ENCODE measurements at regions not wholly inside any gene's neighbourhood (a gene's known extent, or its start where the extent isn't known, plus 50 kb on each side); places are given as distances from the start of the nearest gene placed in this dataset.

DNA sequence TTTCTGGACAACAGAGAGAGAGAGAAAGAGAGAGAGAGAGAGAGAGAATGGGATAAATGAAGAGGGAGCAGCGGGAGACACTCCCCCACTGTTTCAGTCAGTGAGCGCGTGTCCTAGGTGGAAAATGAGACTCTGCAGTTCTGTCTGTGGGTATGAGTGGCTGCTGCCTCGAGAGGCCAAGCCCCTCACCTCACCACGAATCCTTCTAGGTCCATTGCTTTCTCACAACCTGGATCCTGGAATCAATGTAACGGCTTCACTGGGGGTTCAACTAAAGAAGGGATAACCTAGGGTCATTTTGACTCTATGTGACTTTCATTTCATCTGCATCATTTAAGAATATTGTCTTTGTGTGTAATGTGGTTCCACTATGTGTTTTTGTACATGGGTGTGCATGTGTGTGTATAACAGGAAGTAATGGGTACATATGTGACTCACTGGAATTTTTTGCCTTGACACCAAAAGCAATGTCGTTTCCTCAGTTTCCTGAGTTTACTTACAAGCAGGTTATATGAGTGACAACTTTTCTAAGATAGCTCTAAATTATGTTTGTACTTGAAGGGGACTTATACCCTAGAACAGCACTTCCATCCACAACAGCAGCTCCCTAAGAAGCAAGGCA, 221.4 kb upstream of the TRIB2 start:
- Histone ChIP-seq H3K79me2 (ENCODE audit: low read length) (no peaks in the 10 kb centered on the region), H4K20me1 (ENCODE audit: insufficient read depth, low read length) (no peaks in the 10 kb centered on the region), H2AFZ (ENCODE audit: low read depth, low read length) (no peak overlapping the region), H3K36me3 (replicated peaks; ENCODE audit: low read depth, low read length) (no peaks in the 10 kb centered on the region), H3K4me2 (ENCODE audit: low read length) (no peak overlapping the region), H3K9me3 (ENCODE audit: insufficient read depth, low read length) (no peaks in the 10 kb centered on the region), H3K27me3 (ENCODE audit: low read depth, low read length) (peaks cover 6% of the 10 kb centered on the region; the same call in 1 of the 2 replicates), H3K9ac (ENCODE audit: low read length) (no peak overlapping the region), H3K4me3 (ENCODE audit: low read length) (no peak overlapping the region), H3K27ac (ENCODE audit: low read length) (no peak overlapping the region), H3K4me1 (ENCODE audit: low read length) (no peaks in the 10 kb centered on the region; the same call in 1 of the 2 replicates)
- no peak for TF ChIP-seq EZH2phosphoT487 (IDR thresholded peaks at IDR 0.05; ENCODE audit: low read depth)
- TF ChIP-seq, protein P1, sequence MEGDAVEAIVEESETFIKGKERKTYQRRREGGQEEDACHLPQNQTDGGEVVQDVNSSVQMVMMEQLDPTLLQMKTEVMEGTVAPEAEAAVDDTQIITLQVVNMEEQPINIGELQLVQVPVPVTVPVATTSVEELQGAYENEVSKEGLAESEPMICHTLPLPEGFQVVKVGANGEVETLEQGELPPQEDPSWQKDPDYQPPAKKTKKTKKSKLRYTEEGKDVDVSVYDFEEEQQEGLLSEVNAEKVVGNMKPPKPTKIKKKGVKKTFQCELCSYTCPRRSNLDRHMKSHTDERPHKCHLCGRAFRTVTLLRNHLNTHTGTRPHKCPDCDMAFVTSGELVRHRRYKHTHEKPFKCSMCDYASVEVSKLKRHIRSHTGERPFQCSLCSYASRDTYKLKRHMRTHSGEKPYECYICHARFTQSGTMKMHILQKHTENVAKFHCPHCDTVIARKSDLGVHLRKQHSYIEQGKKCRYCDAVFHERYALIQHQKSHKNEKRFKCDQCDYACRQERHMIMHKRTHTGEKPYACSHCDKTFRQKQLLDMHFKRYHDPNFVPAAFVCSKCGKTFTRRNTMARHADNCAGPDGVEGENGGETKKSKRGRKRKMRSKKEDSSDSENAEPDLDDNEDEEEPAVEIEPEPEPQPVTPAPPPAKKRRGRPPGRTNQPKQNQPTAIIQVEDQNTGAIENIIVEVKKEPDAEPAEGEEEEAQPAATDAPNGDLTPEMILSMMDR (IDR thresholded peaks at IDR 0.05; ENCODE audit: low read depth, low read length) = no peak

DNA sequence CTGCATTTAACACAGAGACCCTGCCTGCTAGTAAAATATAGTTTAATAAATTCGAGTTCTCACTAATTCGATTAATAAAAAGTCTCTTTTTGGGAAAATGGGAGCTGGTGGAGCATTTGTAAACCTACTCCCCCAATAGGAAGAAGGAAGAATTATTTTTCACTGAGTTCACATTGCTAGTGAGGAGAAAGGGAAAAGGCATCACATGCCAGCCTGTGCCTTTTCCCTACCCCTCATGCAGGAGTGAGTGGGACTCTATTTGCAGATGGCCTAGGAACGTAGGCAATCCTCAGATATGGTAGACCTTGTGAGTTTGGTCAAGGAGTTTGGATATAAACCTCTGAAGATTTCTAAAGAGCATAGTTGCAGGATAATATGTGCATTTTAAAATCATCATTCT, 218.4 kb upstream of the TRIB2 start:
- Histone ChIP-seq H3K4me2 (ENCODE audit: low read length) (no peak overlapping the region), H3K9me3 (ENCODE audit: insufficient read depth, low read length) (no peaks in the 10 kb centered on the region), H2AFZ (ENCODE audit: low read depth, low read length) (no peak overlapping the region), H3K79me2 (ENCODE audit: low read length) (no peaks in the 10 kb centered on the region), H3K36me3 (replicated peaks; ENCODE audit: low read depth, low read length) (no peaks in the 10 kb centered on the region), H3K27me3 (ENCODE audit: low read depth, low read length) (peaks cover 12% of the 10 kb centered on the region; the same call in 1 of the 2 replicates), H3K4me3 (ENCODE audit: low read length) (no peak overlapping the region), H3K9ac (ENCODE audit: low read length) (no peak overlapping the region), H3K27ac (ENCODE audit: low read length) (no peak overlapping the region), H4K20me1 (ENCODE audit: insufficient read depth, low read length) (no peaks in the 10 kb centered on the region), H3K4me1 (ENCODE audit: low read length) (peaks cover 18% of the 10 kb centered on the region)
- TF ChIP-seq, protein P1 (IDR thresholded peaks at IDR 0.05; ENCODE audit: low read depth, low read length) = no peak
- no peak for TF ChIP-seq EZH2phosphoT487 (IDR thresholded peaks at IDR 0.05; ENCODE audit: low read depth)

DNA sequence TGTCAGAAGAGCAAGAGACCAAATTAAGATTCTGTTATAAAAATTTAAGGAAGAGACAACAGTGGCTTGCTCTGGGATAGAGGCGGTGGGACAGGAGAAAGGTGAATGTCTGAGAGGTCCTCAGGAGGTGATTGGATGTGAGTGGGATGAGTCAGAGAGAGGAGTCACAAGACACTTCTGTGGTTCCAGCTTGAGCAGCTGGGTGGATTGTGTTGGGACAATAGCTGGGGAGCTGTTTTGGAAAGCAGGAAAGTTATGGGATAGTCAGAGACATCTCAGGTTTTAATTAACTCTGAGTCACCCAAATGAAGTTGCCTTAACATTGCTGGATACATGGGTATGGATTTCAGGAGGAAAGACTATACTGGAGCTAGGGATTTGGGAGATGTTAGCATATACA, 218.0 kb upstream of the TRIB2 start:
- no peak overlapping the region for H3K4me2 ChIP-seq (ENCODE audit: low read length)

DNA sequence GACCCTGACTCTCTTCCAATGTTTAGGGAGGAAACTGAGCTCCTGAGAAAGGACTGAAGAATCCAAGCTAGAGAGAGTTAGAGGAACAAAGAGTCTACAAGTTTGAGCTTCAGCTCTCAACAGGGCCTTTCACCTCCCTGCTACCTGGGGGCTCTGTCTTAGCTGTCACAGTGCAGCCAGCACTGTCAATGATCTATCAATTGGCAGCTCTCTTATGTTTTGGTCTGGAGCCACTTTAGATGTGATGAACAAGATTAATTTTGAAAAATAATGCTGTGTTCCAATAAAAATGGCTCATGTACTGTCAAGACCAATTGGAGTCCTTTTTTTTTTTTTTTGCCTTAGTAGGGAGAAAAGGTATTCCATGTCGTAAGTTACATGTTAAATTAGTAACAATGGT, 215.8 kb upstream of the TRIB2 start:
- Histone ChIP-seq H3K4me3 (ENCODE audit: low read length) (no peak overlapping the region), H2AFZ (ENCODE audit: low read depth, low read length) (no peak overlapping the region), H4K20me1 (ENCODE audit: insufficient read depth, low read length) (no peaks in the 10 kb centered on the region), H3K4me2 (ENCODE audit: low read length) (no peak overlapping the region), H3K36me3 (replicated peaks; ENCODE audit: low read depth, low read length) (no peaks in the 10 kb centered on the region), H3K79me2 (ENCODE audit: low read length) (no peaks in the 10 kb centered on the region), H3K4me1 (ENCODE audit: low read length) (peaks cover 25% of the 10 kb centered on the region), H3K27ac (ENCODE audit: low read length) (no peak overlapping the region), H3K9ac (ENCODE audit: low read length) (no peak overlapping the region), H3K9me3 (ENCODE audit: insufficient read depth, low read length) (no peaks in the 10 kb centered on the region), H3K27me3 (ENCODE audit: low read depth, low read length) (peaks cover 26% of the 10 kb centered on the region; the same call in 1 of the 2 replicates)
- TF ChIP-seq, protein P1 (IDR thresholded peaks at IDR 0.05; ENCODE audit: low read depth, low read length) = no peak
- no peak for TF ChIP-seq EZH2phosphoT487 (IDR thresholded peaks at IDR 0.05; ENCODE audit: low read depth)

More for the DNA sequence above, 218.0 kb upstream of the TRIB2 start:
- no peaks in the 10 kb centered on the region for H4K20me1 ChIP-seq (ENCODE audit: insufficient read depth, low read length)
- H3K79me2 ChIP-seq (ENCODE audit: low read length) = no peaks in the 10 kb centered on the region
- peaks cover 18% of the 10 kb centered on the region for H3K4me1 ChIP-seq (ENCODE audit: low read length)
- H3K27ac ChIP-seq (ENCODE audit: low read length) = no peak overlapping the region
- no peak for TF ChIP-seq EZH2phosphoT487 (IDR thresholded peaks at IDR 0.05; ENCODE audit: low read depth)
- TF ChIP-seq, protein P1 (IDR thresholded peaks at IDR 0.05; ENCODE audit: low read depth, low read length) = no peak
- no peaks in the 10 kb centered on the region for H3K36me3 ChIP-seq (replicated peaks; ENCODE audit: low read depth, low read length)
- peaks cover 12% of the 10 kb centered on the region; the same call in 1 of the 2 replicates for H3K27me3 ChIP-seq (ENCODE audit: low read depth, low read length)
- H2AFZ ChIP-seq (ENCODE audit: low read depth, low read length) = no peak overlapping the region
- H3K9me3 ChIP-seq (ENCODE audit: insufficient read depth, low read length) = no peaks in the 10 kb centered on the region
- no peak overlapping the region for H3K4me3 ChIP-seq (ENCODE audit: low read length)
- no peak overlapping the region for H3K9ac ChIP-seq (ENCODE audit: low read length)
